ENCODE measurements at regions not wholly inside any gene's neighbourhood (a gene's known extent, or its start where the extent isn't known, plus 50 kb on each side); places are given as distances from the start of the nearest gene placed in this dataset.
A peak's percentile ranks its signal among the peaks of the same experiment; 100 is the strongest.

- no peaks in the 10 kb centered on the region for H3K9me3 ChIP-seq (ENCODE audit: control insufficient read depth, insufficient read depth, low read length)
- H3K27me3 ChIP-seq (ENCODE audit: control insufficient read depth, insufficient read depth, low read length) = no peaks in the 10 kb centered on the region
- no peaks in the 10 kb centered on the region for H3K36me3 ChIP-seq (ENCODE audit: control insufficient read depth, insufficient read depth, low read length)
- peaks cover 24% of the 10 kb centered on the region for H3K4me1 ChIP-seq (ENCODE audit: control insufficient read depth, insufficient read depth, low read length)
- H3K4me3 ChIP-seq (ENCODE audit: low read depth, low read length) = no peak overlapping the region
- no peak overlapping the region for H3K9ac ChIP-seq (ENCODE audit: low read depth, low read length)
Observed at GRCh38 chr3:16813336-16813735, 71.4 kb upstream of the PLCL2 start.

DNA sequence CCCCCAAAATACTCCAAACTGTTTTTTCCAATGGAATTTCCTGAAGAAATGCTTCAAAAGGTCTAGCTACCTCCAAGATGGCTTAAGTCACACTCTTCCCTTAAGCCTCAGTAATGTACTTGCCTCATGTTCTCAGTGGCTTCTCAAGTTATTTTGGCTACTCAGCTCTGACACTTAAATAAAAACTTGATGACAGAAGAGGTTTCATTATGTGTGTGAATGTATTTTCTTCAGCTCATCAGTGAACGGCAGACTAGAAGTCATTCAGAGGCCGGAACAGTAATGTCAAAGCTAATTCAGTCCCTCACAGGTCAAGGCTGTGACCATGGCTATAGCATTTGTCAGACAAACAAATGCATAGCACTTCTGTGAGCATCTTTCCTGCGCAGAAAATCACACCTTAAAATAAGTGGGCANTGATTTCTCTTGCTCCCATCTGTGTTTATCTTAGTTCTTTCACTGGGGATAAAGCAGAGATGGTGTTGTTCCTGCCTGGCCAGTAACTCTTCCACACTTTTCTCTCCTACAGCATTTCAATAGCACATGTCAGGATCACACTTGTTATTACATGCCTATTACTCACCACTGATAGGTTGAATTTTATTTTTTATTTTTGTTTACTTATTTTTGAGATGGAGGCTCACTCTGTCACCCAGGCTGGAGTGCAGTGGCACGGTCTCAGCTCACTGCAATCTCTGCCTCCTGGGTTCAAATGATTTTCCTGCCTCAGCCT is 68.5 kb upstream of the PLCL2 start:
- no peaks in the 10 kb centered on the region for H3K9me3 ChIP-seq (ENCODE audit: control insufficient read depth, insufficient read depth, low read length)
- no peak overlapping the region for H3K4me3 ChIP-seq (ENCODE audit: low read depth, low read length)
- no peaks in the 10 kb centered on the region for H3K36me3 ChIP-seq (ENCODE audit: control insufficient read depth, insufficient read depth, low read length)
- no peak overlapping the region for H3K9ac ChIP-seq (ENCODE audit: low read depth, low read length)
- no peaks in the 10 kb centered on the region for H3K27me3 ChIP-seq (ENCODE audit: control insufficient read depth, insufficient read depth, low read length)
- H3K4me1 ChIP-seq (ENCODE audit: control insufficient read depth, insufficient read depth, low read length) = peaks cover 1% of the 10 kb centered on the region

- H3K9ac ChIP-seq (ENCODE audit: low read depth, low read length) = no peak overlapping the region
- no peaks in the 10 kb centered on the region for H3K36me3 ChIP-seq (ENCODE audit: control insufficient read depth, insufficient read depth, low read length)
- no peak overlapping the region for H3K4me3 ChIP-seq (ENCODE audit: low read depth, low read length)
- no peaks in the 10 kb centered on the region for H3K9me3 ChIP-seq (ENCODE audit: control insufficient read depth, insufficient read depth, low read length)
- no peaks in the 10 kb centered on the region for H3K27me3 ChIP-seq (ENCODE audit: control insufficient read depth, insufficient read depth, low read length)
- H3K4me1 ChIP-seq (ENCODE audit: control insufficient read depth, insufficient read depth, low read length) = no peaks in the 10 kb centered on the region
Observed at GRCh38 chr3:16817197-16817596, 67.6 kb upstream of the PLCL2 start.

DNA sequence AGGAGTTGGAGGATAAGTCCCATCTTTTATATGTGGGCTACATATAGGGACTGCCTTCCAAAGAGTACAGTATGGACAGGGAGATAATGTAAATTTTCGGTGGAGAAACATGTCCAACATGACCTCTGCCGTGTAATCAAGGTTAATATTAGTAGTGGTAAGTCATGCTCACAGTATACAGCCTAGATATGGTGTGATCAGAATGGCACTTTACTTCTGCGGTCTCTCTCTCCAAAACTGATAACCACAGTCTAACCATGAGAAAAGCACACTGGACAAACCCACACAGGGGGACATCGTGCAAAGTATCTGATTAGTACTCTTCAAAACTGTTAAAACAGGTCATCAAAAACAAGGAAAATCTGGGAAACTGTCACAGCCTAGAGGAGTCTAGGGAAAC is 66.6 kb upstream of the PLCL2 start:
- H3K27me3 ChIP-seq (ENCODE audit: control insufficient read depth, insufficient read depth, low read length) = no peaks in the 10 kb centered on the region
- no peaks in the 10 kb centered on the region for H3K9me3 ChIP-seq (ENCODE audit: control insufficient read depth, insufficient read depth, low read length)
- H3K36me3 ChIP-seq (ENCODE audit: control insufficient read depth, insufficient read depth, low read length) = no peaks in the 10 kb centered on the region
- H3K4me3 ChIP-seq (ENCODE audit: low read depth, low read length) = no peak overlapping the region
- no peak overlapping the region for H3K9ac ChIP-seq (ENCODE audit: low read depth, low read length)
- no peaks in the 10 kb centered on the region for H3K4me1 ChIP-seq (ENCODE audit: control insufficient read depth, insufficient read depth, low read length)

DNA sequence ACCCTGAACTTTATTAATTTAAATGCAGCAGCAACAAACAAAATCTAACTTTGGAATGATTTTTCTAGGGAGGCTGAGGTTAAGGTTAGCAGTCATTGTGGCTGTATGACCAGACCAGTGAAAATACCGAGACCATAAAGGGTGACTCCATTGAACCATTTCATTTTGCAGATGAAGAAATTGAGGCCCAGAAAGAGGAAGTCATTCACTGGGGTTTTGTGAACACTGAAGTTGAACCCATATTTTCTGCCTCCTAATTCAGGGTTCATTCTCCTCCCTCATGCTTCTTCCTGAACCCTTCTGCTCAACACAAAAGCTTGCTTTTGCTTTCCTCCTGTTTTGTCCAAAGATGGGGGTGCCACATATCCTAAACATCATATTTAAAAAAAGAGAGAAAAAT is 65.8 kb upstream of the PLCL2 start:
- no peaks in the 10 kb centered on the region for H3K4me1 ChIP-seq (ENCODE audit: control insufficient read depth, insufficient read depth, low read length)
- no peaks in the 10 kb centered on the region for H3K36me3 ChIP-seq (ENCODE audit: control insufficient read depth, insufficient read depth, low read length)

GRCh38 chr3:16820485-16820884 is 64.3 kb upstream of the PLCL2 start:
- no peaks in the 10 kb centered on the region for H3K4me1 ChIP-seq (ENCODE audit: control insufficient read depth, insufficient read depth, low read length)
- no peaks in the 10 kb centered on the region for H3K27me3 ChIP-seq (ENCODE audit: control insufficient read depth, insufficient read depth, low read length)
- H3K36me3 ChIP-seq (ENCODE audit: control insufficient read depth, insufficient read depth, low read length) = no peaks in the 10 kb centered on the region
- H3K9me3 ChIP-seq (ENCODE audit: control insufficient read depth, insufficient read depth, low read length) = no peaks in the 10 kb centered on the region
- H3K4me3 ChIP-seq (ENCODE audit: low read depth, low read length) = peak overlapping the region; percentile 2
- H3K9ac ChIP-seq (ENCODE audit: low read depth, low read length) = no peak overlapping the region

More for the DNA sequence above, 65.8 kb upstream of the PLCL2 start:
- H3K9me3 ChIP-seq (ENCODE audit: control insufficient read depth, insufficient read depth, low read length) = no peaks in the 10 kb centered on the region
- H3K27me3 ChIP-seq (ENCODE audit: control insufficient read depth, insufficient read depth, low read length) = no peaks in the 10 kb centered on the region
- no peak overlapping the region for H3K9ac ChIP-seq (ENCODE audit: low read depth, low read length)
- no peak overlapping the region for H3K4me3 ChIP-seq (ENCODE audit: low read depth, low read length)

GRCh38 chr3:16821053-16821452 is 63.7 kb upstream of the PLCL2 start:
- Histone ChIP-seq H3K27me3 (ENCODE audit: control insufficient read depth, insufficient read depth, low read length) (no peaks in the 10 kb centered on the region), H3K9ac (ENCODE audit: low read depth, low read length) (no peak overlapping the region), H3K4me1 (ENCODE audit: control insufficient read depth, insufficient read depth, low read length) (no peaks in the 10 kb centered on the region), H3K9me3 (ENCODE audit: control insufficient read depth, insufficient read depth, low read length) (no peaks in the 10 kb centered on the region), H3K4me3 (ENCODE audit: low read depth, low read length) (no peak overlapping the region), H3K36me3 (ENCODE audit: control insufficient read depth, insufficient read depth, low read length) (no peaks in the 10 kb centered on the region)

DNA sequence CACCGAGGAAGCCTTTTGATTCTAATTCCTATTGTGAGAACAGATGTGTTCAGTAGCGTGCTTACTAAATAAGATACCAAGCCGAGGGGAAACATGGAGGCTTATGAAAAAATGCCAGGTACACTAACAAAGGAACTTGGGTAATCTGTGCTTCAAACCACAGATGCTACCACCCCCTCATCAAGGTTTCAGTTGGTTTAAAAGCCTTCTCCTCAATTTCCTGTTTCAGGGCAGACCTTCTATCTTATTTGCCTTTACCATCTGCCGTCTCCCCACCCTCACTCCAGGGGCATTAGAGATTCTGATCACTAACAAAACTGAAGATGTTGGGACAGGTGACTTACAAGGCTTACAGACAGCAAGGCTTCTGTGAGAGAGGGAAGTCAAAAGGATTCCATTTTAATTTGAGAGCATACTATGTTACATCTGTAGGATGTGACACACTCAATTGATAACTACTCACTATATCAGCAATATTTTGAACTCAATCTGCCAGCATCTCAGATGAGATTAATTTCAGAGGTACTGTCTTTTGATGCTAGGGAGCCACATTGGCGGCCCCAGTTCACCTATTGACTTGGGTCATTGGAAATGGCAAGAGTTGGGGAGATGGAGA is 60.6 kb upstream of the PLCL2 start:
- no peaks in the 10 kb centered on the region for H3K9me3 ChIP-seq (ENCODE audit: control insufficient read depth, insufficient read depth, low read length)
- no peaks in the 10 kb centered on the region for H3K36me3 ChIP-seq (ENCODE audit: control insufficient read depth, insufficient read depth, low read length)
- no peak overlapping the region for H3K4me3 ChIP-seq (ENCODE audit: low read depth, low read length)
- no peaks in the 10 kb centered on the region for H3K27me3 ChIP-seq (ENCODE audit: control insufficient read depth, insufficient read depth, low read length)
- no peak overlapping the region for H3K9ac ChIP-seq (ENCODE audit: low read depth, low read length)
- H3K4me1 ChIP-seq (ENCODE audit: control insufficient read depth, insufficient read depth, low read length) = peaks cover 3% of the 10 kb centered on the region

DNA sequence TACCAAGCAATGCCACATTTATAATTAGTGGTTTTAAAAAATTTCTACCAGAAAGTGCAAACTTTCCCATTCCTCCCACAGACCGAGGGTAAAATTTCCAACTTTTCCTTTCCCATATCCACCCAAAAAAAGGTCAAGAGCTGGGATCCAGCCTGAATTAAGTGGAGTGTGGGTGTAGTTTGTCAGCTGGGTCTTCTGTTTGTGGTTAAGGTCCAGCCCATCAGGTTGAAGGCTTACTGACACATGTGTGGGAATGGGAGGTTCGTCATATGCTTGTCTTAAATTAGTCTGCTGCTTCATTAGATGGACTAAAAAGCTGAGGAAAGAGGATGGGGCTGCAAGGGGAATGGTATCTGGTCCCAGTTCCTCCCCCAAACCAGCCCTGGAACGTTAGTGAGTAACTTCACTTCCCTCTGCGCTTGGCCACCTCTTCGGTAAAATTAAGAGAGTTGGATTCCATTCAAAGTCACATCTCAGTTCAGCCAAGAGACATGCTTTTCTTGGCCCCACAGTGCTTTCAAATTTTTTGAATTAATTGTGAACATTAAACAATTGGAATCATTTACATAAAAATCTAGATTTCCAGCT is 59.0 kb upstream of the PLCL2 start:
- Histone ChIP-seq H3K9me3 (ENCODE audit: control insufficient read depth, insufficient read depth, low read length) (no peaks in the 10 kb centered on the region), H3K4me3 (ENCODE audit: low read depth, low read length) (no peak overlapping the region), H3K9ac (ENCODE audit: low read depth, low read length) (no peak overlapping the region), H3K27me3 (ENCODE audit: control insufficient read depth, insufficient read depth, low read length) (no peaks in the 10 kb centered on the region), H3K36me3 (ENCODE audit: control insufficient read depth, insufficient read depth, low read length) (no peaks in the 10 kb centered on the region), H3K4me1 (ENCODE audit: control insufficient read depth, insufficient read depth, low read length) (peaks cover 4% of the 10 kb centered on the region)

DNA sequence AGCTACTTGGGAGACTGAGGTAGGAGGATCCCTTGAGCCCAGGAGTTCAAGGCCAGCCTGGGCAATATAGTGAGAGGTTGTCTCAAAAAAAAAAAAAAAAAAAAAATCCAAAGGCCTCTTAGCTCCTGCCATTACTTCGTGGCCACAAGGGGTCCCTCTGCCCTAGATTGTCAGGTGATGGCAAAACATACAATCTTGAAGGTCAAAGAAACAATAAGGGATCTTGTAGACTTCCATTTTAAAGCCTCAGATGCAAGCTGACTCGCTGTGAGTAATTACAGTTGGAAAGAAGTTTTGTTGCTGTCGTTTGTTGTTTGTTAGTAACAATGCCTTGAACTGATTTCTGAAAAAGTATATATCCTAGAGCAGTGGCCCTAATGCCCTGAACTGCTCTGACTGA is 55.9 kb upstream of the PLCL2 start:
- no peaks in the 10 kb centered on the region for H3K9me3 ChIP-seq (ENCODE audit: control insufficient read depth, insufficient read depth, low read length)
- no peak overlapping the region for H3K4me3 ChIP-seq (ENCODE audit: low read depth, low read length)
- no peaks in the 10 kb centered on the region for H3K27me3 ChIP-seq (ENCODE audit: control insufficient read depth, insufficient read depth, low read length)
- no peaks in the 10 kb centered on the region for H3K36me3 ChIP-seq (ENCODE audit: control insufficient read depth, insufficient read depth, low read length)
- H3K9ac ChIP-seq (ENCODE audit: low read depth, low read length) = no peak overlapping the region
- peaks cover 4% of the 10 kb centered on the region for H3K4me1 ChIP-seq (ENCODE audit: control insufficient read depth, insufficient read depth, low read length)

DNA sequence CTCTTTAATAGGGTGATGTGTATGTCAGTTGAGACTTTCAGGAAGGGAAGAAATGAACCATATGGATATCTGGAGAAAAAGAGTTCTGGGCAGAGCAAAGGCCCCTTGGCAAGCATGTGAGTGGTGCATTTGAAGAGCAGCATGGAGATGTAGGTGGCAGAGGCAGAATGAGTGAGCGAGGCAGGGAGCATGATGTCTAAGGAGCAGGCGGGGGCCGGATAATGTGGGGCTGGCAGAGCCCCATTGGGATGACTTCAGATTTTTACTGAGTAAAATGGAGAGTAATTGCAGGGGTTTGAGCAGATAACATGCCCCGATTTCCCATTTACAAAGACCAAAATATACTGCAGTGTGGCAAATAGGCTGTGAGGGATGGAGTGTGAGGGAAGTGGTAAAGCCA is 52.9 kb upstream of the PLCL2 start:
- no peak overlapping the region for H3K9ac ChIP-seq (ENCODE audit: low read depth, low read length)
- no peaks in the 10 kb centered on the region for H3K27me3 ChIP-seq (ENCODE audit: control insufficient read depth, insufficient read depth, low read length)
- H3K4me3 ChIP-seq (ENCODE audit: low read depth, low read length) = no peak overlapping the region
- no peaks in the 10 kb centered on the region for H3K36me3 ChIP-seq (ENCODE audit: control insufficient read depth, insufficient read depth, low read length)
- peaks cover 4% of the 10 kb centered on the region for H3K4me1 ChIP-seq (ENCODE audit: control insufficient read depth, insufficient read depth, low read length)
- H3K9me3 ChIP-seq (ENCODE audit: control insufficient read depth, insufficient read depth, low read length) = no peaks in the 10 kb centered on the region

DNA sequence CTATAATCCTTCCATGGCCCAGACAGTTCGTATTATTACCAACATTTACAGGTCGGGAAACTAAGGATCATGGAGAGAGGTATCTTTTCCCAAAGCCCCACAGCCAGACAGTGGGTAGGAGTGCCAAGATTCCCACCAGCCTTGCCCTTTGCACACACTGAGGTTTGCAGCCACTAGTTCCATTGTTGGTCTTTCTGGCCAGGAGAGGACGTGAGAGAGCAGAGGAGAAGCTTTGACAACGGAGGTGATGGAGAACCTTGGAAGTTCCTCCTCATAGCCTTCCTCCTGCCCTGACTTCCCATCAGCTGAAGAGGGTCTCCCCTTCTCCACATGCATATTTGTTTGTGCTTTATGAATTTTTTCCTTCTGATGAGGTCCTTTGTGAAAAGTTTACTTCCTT is 50.5 kb upstream of the PLCL2 start:
- H3K9ac ChIP-seq (ENCODE audit: low read depth, low read length) = no peak overlapping the region
- no peaks in the 10 kb centered on the region for H3K36me3 ChIP-seq (ENCODE audit: control insufficient read depth, insufficient read depth, low read length)
- no peak overlapping the region for H3K4me3 ChIP-seq (ENCODE audit: low read depth, low read length)
- no peaks in the 10 kb centered on the region for H3K27me3 ChIP-seq (ENCODE audit: control insufficient read depth, insufficient read depth, low read length)
- H3K4me1 ChIP-seq (ENCODE audit: control insufficient read depth, insufficient read depth, low read length) = peaks cover under 1% of the 10 kb centered on the region
- H3K9me3 ChIP-seq (ENCODE audit: control insufficient read depth, insufficient read depth, low read length) = no peaks in the 10 kb centered on the region

All from iPS-15b (cell line).